ENCODE measurements at regions not wholly inside any gene's neighbourhood (a gene's known extent, or its start where the extent isn't known, plus 50 kb on each side); places are given as distances from the start of the nearest gene placed in this dataset.

DNA sequence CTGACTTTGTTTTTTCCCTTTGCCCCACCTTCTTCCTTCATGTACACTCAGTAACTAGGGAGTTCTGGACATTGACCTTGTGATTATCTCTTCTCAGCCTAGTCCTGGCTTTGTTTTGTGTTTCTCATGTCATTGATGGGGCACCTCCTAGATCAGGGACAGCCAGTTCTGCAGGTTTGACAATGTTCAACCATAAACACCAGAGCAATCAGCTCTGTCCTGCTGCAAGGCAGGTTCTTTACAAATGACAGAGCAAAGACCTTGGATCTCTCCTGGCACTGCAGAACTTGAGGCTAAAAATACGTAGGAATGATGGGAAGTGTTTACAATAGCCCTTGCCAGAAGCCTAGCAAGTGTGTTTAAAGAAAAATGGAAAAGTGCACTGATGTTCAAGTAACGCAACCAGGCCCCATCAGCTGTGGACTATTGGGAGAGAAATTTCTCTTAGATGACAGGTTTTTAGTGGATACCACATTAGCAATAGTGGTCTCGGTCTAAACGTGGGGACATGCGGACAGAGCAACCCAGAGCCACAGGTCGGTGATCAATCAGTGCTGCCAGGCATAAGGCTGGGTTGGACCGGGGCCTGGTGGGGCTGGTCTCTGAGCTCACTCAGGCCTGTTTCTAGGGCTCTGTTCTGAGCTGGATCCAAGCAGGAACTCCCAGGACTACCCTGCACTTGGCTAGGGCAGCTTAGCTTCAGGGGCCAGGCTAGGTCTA is 76.8 kb downstream of the SOWAHC start:
- TF ChIP-seq POLR2AphosphoS5 (IDR thresholded peaks at IDR 0.05; ENCODE audit: low read depth) (no peak), EZH2 (IDR thresholded peaks at IDR 0.05; ENCODE audit: low read depth, unreplicated experiment) (no peak), JUNB (IDR thresholded peaks at IDR 0.05; ENCODE audit: unreplicated experiment) (no peak)
- TF ChIP-seq, protein P1, sequence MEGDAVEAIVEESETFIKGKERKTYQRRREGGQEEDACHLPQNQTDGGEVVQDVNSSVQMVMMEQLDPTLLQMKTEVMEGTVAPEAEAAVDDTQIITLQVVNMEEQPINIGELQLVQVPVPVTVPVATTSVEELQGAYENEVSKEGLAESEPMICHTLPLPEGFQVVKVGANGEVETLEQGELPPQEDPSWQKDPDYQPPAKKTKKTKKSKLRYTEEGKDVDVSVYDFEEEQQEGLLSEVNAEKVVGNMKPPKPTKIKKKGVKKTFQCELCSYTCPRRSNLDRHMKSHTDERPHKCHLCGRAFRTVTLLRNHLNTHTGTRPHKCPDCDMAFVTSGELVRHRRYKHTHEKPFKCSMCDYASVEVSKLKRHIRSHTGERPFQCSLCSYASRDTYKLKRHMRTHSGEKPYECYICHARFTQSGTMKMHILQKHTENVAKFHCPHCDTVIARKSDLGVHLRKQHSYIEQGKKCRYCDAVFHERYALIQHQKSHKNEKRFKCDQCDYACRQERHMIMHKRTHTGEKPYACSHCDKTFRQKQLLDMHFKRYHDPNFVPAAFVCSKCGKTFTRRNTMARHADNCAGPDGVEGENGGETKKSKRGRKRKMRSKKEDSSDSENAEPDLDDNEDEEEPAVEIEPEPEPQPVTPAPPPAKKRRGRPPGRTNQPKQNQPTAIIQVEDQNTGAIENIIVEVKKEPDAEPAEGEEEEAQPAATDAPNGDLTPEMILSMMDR (conservative IDR thresholded peaks at IDR 0.05; ENCODE audit: low read depth in 2 of 2), result no peak
